SK-N-SH (cell line): ENCODE measurements at regions not wholly inside any gene's neighbourhood (a gene's known extent, or its start where the extent isn't known, plus 50 kb on each side); places are given as distances from the start of the nearest gene placed in this dataset.
"Not testable (repeated sequence)": the region's sequence is repeated elsewhere in the genome, so short reads cannot be mapped to it uniquely, and the experiment has no call there.

Source experiments
- CHD2 ChIP-seq: fragments of 150-350 bp; IDR thresholded peaks from 2 replicates; pipeline ENCODE4 v1.6.1; 2018; ENCODE audit warnings: low read length; ENCODE audit not compliant: partially characterized antibody
- EP300 ChIP-seq, 2 experiments: IDR thresholded peaks; 2 replicates each; pipeline versions ENCODE4 v1.4.0 to v1.6.1; 2012; ENCODE audit warnings: borderline replicate concordance in 1 of 2, low read depth in 1 of 2, low read length in 1 of 2
- EZH2phosphoT487 ChIP-seq: fragments of 200-600 bp; sonication (generic); IDR thresholded peaks from 2 replicates; pipeline ENCODE4 v1.6.1; 2017; ENCODE audit warnings: low read depth, mixed run types, mild to moderate bottlenecking, antibody characterized with exemption, moderate library complexity, borderline replicate concordance
- FOSL2 ChIP-seq: IDR thresholded peaks from 2 replicates; pipeline ENCODE4 v1.4.0; 2012; ENCODE audit warnings: low read depth, mild to moderate bottlenecking, moderate library complexity, borderline replicate concordance
- JUND ChIP-seq: IDR thresholded peaks from 2 replicates; pipeline ENCODE4 v1.4.0; 2012
- MXI1 ChIP-seq: IDR thresholded peaks from 2 replicates; pipeline ENCODE4 v1.6.1; 2012; ENCODE audit warnings: mild to moderate bottlenecking, low read depth, low read length, improper control_type of control experiment
- NFIC ChIP-seq: IDR thresholded peaks from 2 replicates; pipeline ENCODE4 v1.4.0; 2012; ENCODE audit warnings: borderline replicate concordance
- POLR2AphosphoS5 ChIP-seq: IDR thresholded peaks from 2 replicates; pipeline ENCODE4 v1.6.1; 2012; ENCODE audit warnings: low read depth, low read length
- RAD21 ChIP-seq: IDR thresholded peaks from 2 replicates; pipeline ENCODE4 v1.6.1; 2012; ENCODE audit warnings: mild to moderate bottlenecking, low read length
- RFX5 ChIP-seq: IDR thresholded peaks from 2 replicates; pipeline ENCODE4 v1.6.1; 2012; ENCODE audit warnings: mild to moderate bottlenecking, improper control_type of control experiment, low read length
- TF ChIP-seq, protein P1 (sequence below): fragments of 200-600 bp; sonication (generic); IDR thresholded peaks from 2 replicates; pipeline ENCODE4 v1.6.1; 2017; ENCODE audit warnings: antibody characterized with exemption, mild to moderate bottlenecking, moderate library complexity
- TF ChIP-seq, protein P2 (sequence below): fragments of 150-350 bp; IDR thresholded peaks from 2 replicates; pipeline ENCODE4 v1.6.1; 2017; ENCODE audit warnings: antibody characterized with exemption, low read length, low read depth, borderline replicate concordance

DNA sequence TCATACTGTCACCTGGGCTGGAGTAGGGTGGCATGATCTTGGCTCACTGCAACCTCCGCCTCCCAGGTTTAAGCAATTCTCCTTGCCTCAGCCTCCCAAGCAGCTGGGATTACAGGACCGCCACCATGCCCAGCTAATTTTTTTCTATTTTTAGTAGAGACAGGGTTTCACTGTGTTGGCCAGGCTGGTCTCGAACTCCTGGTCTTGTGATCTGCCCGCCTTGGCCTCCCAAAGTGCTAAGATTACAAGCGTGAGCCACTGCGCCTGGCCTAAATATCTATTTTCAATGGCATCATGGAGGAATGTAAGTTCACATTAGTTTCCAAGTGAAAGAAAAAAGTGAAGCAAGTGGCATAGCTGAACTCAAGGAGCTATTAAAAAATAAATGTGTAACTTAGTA is 74.8 kb upstream of the EDEM3 start:
- TF ChIP-seq POLR2AphosphoS5; JUND; EP300 (IDR thresholded peaks at IDR 0.05; ENCODE audit: borderline replicate concordance in 1 of 2, low read depth in 1 of 2, low read length in 1 of 2); MXI1; CHD2; EZH2phosphoT487; RFX5; RAD21; FOSL2; NFIC: not testable (repeated sequence)
- TF ChIP-seq, protein P1, sequence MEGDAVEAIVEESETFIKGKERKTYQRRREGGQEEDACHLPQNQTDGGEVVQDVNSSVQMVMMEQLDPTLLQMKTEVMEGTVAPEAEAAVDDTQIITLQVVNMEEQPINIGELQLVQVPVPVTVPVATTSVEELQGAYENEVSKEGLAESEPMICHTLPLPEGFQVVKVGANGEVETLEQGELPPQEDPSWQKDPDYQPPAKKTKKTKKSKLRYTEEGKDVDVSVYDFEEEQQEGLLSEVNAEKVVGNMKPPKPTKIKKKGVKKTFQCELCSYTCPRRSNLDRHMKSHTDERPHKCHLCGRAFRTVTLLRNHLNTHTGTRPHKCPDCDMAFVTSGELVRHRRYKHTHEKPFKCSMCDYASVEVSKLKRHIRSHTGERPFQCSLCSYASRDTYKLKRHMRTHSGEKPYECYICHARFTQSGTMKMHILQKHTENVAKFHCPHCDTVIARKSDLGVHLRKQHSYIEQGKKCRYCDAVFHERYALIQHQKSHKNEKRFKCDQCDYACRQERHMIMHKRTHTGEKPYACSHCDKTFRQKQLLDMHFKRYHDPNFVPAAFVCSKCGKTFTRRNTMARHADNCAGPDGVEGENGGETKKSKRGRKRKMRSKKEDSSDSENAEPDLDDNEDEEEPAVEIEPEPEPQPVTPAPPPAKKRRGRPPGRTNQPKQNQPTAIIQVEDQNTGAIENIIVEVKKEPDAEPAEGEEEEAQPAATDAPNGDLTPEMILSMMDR = not testable (repeated sequence)
- TF ChIP-seq, protein P2, sequence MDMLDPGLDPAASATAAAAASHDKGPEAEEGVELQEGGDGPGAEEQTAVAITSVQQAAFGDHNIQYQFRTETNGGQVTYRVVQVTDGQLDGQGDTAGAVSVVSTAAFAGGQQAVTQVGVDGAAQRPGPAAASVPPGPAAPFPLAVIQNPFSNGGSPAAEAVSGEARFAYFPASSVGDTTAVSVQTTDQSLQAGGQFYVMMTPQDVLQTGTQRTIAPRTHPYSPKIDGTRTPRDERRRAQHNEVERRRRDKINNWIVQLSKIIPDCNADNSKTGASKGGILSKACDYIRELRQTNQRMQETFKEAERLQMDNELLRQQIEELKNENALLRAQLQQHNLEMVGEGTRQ = not testable (repeated sequence)
